ENCODE measurements at regions not wholly inside any gene's neighbourhood (a gene's known extent, or its start where the extent isn't known, plus 50 kb on each side); places are given as distances from the start of the nearest gene placed in this dataset.

GRCh38 chr2:198476007-198476406, 671.6 kb downstream of the PLCL1 start:
- TF ChIP-seq YY1 (IDR thresholded peaks at IDR 0.05) (no peak), ATF3 (IDR thresholded peaks at IDR 0.05) (no peak), RXRA (IDR thresholded peaks at IDR 0.05) (no peak), NR2F2 (IDR thresholded peaks at IDR 0.05) (no peak), TAF1 (conservative IDR thresholded peaks at IDR 0.05) (no peak), MAX (IDR thresholded peaks at IDR 0.05) (no peak), HNF4A (conservative IDR thresholded peaks at IDR 0.05) (no peak), SP1 (IDR thresholded peaks at IDR 0.05) (no peak)
- Histone ChIP-seq H3K27me3 (ENCODE audit: control insufficient read depth in 4 of 4, insufficient read depth in 4 of 4, low read length in 3 of 4) (no peaks in the 10 kb centered on the region), H3K9ac (ENCODE audit: low read depth in 1 of 2, low read length in 2 of 2) (no peak overlapping the region), H3K27ac (ENCODE audit: low read depth in 1 of 2, low read length in 2 of 2) (no peak overlapping the region), H3K36me3 (ENCODE audit: control insufficient read depth in 4 of 4, insufficient read depth in 3 of 4, low read depth in 1 of 4, low read length in 3 of 4) (no peaks in the 10 kb centered on the region), H3K4me3 (ENCODE audit: low read depth in 1 of 3, low read length in 3 of 3) (no peak overlapping the region), H3K9me3 (ENCODE audit: control insufficient read depth in 4 of 4, low read length in 3 of 4) (no peaks in the 10 kb centered on the region), H3K4me1 (ENCODE audit: control insufficient read depth in 4 of 4, insufficient read depth in 4 of 4, low read length in 3 of 4) (no peaks in the 10 kb centered on the region)
- DNase-seq (ENCODE audit: low spot score), result no peak
- 34% methylated on average over 1 of the region's 1 CpG for WGBS

GRCh38 chr2:198471291-198471690, 666.9 kb downstream of the PLCL1 start:
- Histone ChIP-seq H3K27ac (ENCODE audit: low read depth in 1 of 2, low read length in 2 of 2) (no peak overlapping the region), H3K27me3 (ENCODE audit: control insufficient read depth in 4 of 4, insufficient read depth in 4 of 4, low read length in 3 of 4) (no peaks in the 10 kb centered on the region), H3K4me3 (ENCODE audit: low read depth in 1 of 3, low read length in 3 of 3) (no peak overlapping the region), H3K9me3 (ENCODE audit: control insufficient read depth in 4 of 4, low read length in 3 of 4) (no peaks in the 10 kb centered on the region), H3K9ac (ENCODE audit: low read depth in 1 of 2, low read length in 2 of 2) (no peak overlapping the region), H3K36me3 (ENCODE audit: control insufficient read depth in 4 of 4, insufficient read depth in 3 of 4, low read depth in 1 of 4, low read length in 3 of 4) (no peaks in the 10 kb centered on the region), H3K4me1 (ENCODE audit: control insufficient read depth in 4 of 4, insufficient read depth in 4 of 4, low read length in 3 of 4) (no peaks in the 10 kb centered on the region)
- TF ChIP-seq MAX (IDR thresholded peaks at IDR 0.05), result no peak
- no peak for TF ChIP-seq JUND (IDR thresholded peaks at IDR 0.05)
- TF ChIP-seq CTCF (IDR thresholded peaks at IDR 0.05; ENCODE audit: low read depth, low read length, missing input control), result no peak
- TF ChIP-seq FOXA2 (IDR thresholded peaks at IDR 0.05), result no peak
- no peak for TF ChIP-seq ZBTB33 (IDR thresholded peaks at IDR 0.05)
- TF ChIP-seq HNF4G (IDR thresholded peaks at IDR 0.05), result no peak
- no peak for TF ChIP-seq HNF4A (conservative IDR thresholded peaks at IDR 0.05)
- no peak for TF ChIP-seq RXRA (IDR thresholded peaks at IDR 0.05)
- no peak for TF ChIP-seq NR2F2 (IDR thresholded peaks at IDR 0.05)
- no peak for TF ChIP-seq FOXA1 (IDR thresholded peaks at IDR 0.05)
- no peak for TF ChIP-seq TAF1 (conservative IDR thresholded peaks at IDR 0.05)
- no peak for TF ChIP-seq ATF3 (IDR thresholded peaks at IDR 0.05)
- TF ChIP-seq RAD21 (IDR thresholded peaks at IDR 0.05), result no peak
- TF ChIP-seq SP1 (IDR thresholded peaks at IDR 0.05), result no peak
- no peak for DNase-seq (ENCODE audit: low spot score)
- 56% methylated on average over 2 of the region's 2 CpGs for WGBS

All from liver (tissue), 8 donors.